NOMO-1 treated with dmso at 0.1 percent for 144 hours (cell line): ENCODE measurements at regions not wholly inside any gene's neighbourhood (a gene's known extent, or its start where the extent isn't known, plus 50 kb on each side); places are given as distances from the start of the nearest gene placed in this dataset.

Experiments
- DNase-seq: peaks from one replicate; lab custom pipeline; 2025; ENCODE audit not compliant: unreplicated experiment; lab: John Stamatoyannopoulos, UW

DNA sequence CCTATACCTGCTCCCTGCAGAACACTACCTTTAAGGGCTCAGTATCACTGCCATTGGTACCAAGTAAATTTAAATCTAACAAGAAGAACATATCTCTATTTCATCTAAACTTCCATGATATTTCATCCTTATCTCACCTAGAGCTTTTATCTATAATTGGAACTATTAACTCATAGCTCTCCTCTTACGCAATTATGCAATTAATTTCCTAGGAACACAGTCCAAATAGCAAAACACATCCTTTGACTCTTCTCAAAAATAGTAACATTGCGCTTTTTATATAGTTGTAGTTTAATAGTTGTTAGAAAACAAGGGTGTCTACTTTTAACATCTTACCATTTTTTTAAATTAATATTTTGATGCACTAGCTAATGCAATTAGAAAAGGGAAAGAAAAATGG lies 986.8 kb upstream of the SLC35B3 start:
- no peak for DNase-seq

DNA sequence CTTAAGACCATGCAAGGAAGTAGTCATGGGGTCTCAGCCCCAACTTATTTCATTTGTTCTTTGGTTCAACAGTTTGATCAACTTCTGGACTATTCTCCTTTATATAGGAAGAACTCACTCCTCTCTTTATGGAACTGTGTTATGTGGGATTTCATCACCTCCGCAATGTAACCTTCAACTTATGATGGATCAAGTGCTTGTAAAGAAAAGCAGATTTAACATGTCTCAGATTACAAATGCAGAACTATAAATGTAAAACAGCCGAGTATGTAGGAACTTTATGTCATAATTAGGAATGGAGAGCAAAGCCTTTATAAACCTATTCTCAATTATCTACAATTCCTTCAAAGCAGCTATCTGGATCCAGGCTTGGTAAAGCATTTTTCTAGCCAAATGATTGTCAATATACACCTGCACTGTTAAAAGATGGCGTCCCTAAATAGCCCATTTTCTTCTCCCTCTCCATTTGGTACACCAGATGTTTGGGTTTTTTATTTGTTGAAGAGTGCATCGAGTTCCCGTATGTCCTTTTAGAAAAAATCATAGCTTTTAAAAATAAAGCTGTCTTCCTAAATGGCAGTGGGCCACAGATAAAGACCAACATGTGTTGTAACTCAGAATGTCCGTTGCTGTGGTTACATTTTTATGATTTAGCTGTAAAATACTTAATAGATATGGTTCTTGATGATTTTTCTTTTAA lies 985.1 kb upstream of the SLC35B3 start:
- no peak for DNase-seq

DNA sequence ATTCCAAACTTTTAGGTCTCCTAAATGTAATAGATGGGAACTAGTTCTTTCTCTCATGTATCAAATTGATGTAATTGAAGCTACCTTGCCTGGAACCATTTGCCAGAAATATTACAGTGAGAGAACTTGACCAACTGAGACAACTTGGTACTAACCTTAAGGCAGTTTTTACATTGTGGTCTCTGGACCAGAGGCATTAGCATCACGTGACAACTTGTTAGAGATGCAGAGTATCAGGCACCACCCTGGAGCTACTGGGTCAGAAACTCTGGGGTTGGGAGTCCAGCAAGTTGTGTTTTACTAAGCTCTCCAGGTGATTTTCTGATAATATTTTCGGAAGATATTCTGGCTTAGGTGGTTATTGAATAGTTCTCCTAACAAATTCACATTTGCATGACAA lies 982.1 kb upstream of the SLC35B3 start:
- DNase-seq, result no peak

DNA sequence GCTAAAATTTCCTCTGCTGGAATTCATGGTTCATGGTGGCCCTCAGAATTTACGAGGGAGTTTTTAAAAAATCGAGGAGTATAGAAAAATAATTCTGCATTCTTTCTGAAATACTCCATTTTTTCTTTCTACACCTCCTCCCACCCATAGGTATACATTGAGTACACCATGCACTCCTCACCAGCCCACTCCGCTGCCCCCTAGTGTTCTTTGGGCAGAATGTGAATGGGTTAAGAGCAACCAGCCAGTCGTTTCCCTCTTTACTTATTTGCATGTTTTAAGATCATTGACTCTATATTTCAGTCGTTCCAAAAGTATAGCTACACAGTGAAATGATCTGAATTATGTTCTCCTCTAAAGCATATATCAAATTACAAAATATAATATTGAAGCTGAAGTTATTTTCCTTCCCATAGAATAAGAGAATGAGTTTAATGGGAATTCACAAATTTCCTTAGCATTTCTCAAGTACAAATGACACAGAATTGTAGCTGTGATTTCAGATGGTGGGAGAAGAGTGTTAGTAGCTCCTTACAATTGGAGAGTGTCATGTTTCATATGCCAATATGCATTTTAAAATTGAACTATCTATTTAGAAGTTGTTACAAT lies 977.7 kb upstream of the SLC35B3 start:
- DNase-seq, result peak; percentile 17

DNA sequence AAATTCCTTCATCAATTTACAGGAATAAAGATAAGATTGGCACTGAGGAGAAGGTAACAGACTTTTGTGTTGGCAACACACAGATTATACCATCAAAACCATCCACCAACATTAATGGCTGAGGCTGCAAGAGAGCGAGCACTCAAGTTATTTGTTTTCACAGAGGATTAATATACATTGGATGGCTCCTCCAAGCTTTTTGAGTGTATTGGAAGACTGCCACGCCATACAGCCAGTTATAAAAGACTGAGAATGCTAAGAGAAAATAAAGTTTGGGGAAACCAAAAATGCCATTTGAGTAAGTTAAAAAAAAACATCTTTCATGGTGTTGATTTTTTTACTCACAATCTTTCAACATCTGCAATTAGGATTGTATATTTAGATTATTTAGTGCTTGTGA lies 973.8 kb upstream of the SLC35B3 start:
- DNase-seq, result no peak

DNA sequence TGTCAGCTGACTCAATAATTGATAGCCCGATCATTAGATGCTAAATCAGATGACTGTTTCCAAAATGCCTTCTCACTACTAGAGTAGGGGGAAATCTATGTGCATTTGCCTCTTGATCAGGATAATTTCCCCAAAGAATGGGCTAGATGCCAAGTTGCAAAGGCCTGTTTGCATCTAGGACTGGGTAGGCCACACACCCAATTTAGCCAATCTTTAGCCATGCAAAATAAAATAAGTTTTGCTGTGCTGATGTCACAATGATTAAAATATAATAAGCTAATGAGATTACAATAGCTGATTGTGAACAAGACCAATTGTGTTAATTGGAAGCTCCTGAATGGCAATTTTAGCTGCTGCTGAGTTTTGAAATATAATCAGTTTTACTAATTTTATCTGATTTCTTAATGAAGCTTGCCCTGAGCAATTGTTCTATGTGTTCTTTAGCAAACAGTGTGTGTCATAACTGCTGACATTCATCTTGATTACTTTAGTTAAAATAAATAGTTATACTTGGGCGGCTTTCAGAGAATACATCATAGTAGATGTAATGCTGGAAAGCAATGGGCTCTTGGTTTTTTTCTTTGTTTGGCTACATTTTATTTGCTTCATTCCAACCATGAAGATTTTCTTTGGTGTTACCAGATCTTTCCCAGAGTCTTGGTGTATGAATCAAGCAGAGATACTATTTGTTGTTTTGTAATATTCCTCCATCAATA lies 973.2 kb upstream of the SLC35B3 start:
- DNase-seq, result no peak

DNA sequence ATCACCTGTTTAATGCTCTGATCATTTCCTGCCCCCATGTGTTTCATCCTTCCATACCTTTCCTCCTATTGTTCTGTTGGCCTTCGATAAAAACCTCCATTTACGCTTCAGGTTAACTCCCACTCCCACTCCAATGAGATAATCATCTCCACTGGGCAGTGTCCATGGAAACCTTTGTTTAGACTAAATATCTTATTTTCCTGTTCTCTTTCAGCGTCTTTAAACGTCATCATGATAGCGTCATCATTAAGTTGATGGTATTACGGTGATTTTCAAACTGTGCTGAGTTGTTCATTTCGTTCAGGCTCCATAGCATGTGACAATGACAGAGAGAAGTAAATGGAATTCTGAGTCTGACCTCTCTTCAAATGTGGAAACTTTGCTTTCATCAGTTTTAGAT lies 970.5 kb upstream of the SLC35B3 start:
- DNase-seq, result no peak

DNA sequence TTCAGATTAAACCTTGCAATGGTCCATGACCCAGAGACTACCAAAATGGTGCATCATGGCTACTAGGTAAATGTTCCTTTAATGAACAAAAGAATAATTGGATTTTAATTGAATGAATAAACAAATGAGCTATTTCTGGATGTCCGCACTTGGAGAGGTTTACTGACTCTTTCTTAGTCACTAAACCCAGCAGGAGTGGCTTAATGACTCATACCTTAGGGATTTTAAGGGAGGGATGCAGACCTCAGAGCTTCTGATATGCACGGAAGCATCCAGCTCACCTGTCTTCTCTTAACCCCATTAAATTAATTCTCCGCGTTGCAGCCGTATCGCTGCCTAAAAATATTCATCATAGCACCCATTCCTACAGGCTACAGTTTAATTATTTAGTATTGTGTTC lies 970.0 kb upstream of the SLC35B3 start:
- DNase-seq, result no peak

DNA sequence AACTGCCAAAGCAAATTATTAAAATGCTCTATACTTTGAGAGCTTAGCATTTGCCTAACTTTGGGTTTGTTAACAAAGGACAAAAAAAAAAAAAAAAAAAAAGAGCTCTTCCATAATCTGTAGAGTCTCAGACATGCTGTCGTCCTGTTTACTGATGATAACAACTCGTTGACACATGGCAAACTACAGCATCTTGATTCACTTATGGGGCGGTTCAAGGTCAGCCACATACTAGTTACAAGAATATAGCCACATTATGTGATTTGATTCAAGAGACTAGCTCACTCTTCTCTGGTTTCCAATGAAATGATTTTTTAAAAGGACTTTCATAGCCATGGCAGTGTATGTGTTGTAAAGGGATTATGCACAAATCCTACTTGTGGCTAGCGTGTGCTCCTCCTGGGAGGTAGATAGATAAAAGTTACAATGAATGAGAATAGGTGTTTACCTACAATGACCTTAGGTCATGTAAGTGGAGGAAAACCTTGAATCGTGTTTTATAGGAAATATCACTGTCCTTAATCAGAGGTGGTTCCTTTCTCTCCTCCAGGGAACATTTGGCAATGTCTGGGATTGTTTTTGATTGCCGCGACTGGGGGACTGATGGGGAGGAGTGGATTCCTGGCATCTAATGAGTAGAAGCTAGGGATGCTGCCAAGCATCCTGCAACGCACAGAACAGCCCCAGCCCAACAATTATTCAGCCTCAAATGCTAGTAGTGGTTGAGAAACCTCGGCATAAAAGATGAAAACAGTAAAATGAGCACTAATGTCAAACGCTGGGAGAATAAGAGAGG lies 969.2 kb upstream of the SLC35B3 start:
- no peak for DNase-seq

DNA sequence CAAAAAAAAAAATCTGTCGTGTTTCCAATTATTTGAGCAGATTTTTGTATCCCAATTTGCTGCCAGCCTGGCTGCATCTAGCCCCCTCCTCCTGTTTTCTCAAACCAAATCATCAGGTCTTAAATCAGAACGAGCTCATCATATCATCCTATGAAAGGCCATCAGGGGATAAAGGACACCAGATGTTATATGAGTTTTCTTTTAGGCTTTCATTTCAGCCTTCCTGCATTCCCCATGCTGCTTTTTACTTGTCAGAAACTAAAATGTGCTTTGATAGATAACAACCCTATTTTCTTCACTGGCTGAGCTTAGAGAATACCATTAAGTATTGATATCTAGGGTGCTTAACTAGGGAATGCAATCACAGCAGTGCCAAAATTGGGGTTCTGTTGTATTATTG lies 968.4 kb upstream of the SLC35B3 start:
- no peak for DNase-seq

DNA sequence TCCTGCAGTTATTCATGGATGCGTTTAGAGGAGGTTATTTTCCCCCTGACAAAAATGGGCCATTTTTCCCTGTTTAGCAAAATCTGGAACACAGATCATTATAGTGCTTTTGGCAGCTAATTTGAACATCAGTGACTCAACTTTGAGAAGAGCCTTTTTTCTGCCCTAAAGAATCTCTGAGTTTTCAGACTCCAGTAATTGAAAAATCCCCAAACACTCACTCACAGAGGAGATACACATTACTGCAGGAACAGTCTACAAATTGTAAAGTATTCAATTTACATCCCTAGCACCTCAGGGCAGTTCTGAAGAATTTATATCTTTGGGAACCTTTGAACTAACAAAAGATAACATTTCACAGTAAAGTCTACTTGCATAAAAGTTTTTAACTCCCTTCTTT lies 966.6 kb upstream of the SLC35B3 start:
- DNase-seq, result no peak

DNA sequence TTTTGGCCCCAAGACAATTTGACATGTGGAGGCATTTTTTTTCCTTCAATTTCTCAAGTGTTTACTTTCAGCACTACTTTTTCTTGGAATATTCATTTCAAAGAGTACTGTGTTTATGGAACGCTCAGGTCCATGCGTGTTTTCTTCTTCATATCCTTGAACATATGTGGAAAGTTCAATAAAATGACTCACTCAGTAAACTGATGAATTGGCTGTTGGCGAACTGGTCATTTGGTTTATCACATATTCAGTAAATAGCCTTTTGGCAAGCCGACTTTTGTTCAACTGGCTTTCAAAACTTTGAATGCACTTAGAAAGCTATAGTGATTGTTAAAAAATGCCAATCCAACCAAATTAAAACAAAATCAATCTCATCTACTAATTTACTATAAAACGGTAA lies 964.6 kb upstream of the SLC35B3 start:
- no peak for DNase-seq

DNA sequence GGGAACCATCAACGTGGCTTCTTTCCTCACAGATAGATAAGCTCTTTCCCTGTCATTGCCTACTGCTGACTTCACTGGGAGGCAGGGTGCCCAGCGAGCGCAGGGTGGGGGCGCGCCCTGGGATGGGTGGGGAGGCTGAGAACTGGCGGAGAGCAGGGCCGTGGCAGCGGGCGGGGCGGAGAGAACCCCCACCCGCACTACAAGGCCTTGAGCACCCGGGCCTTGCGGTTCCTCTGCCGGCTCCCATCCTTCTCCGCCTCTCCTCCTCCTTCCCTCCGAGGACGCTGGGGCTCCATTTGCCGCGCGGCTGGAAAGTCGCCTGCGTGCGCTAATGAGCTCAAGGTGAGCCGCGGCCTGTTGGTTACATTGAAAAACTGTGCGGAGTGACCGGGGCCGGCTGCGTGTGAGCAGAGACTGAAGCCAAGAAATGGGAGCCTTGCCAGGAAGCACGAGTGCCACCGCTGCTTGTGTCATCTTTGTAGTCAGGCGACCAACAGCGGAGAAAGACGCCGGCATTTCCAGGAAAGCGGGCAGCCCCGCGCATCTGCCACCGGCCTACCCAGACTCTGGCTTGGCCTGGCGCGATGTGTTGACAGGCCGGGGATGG lies 963.5 kb upstream of the SLC35B3 start:
- no peak for DNase-seq

DNA sequence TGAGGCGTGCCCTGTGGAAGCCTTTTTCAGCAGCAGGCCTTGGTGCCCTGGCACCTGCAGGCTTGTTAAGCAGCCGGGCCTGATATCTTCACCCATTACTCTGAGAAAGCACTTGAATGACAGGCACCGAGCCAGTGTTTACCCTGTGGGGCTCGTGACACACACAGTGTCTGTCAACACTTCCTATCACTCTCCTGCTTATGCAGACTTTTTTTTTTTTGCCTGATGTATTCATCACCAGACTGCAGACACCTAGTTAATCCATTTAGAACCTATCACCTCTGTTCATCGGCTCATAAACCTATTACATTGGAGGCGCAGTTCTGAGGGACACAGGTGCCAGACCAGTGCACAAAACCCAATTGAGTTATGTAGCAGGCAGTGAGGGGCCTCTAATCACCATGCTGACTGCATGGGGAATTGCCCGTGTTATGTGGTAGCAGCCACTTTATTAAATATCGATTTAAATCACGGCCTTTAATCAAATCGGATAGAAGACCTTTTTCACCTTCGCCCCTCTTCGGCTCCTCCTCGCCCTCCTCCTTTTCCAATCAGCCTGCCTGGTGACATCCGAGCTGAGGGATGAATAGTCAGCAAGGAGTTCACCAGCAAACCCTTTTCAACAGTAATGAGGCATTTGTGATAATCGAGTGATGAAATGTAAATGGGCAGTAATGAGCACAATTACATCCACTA lies 962.9 kb upstream of the SLC35B3 start:
- no peak for DNase-seq

DNA sequence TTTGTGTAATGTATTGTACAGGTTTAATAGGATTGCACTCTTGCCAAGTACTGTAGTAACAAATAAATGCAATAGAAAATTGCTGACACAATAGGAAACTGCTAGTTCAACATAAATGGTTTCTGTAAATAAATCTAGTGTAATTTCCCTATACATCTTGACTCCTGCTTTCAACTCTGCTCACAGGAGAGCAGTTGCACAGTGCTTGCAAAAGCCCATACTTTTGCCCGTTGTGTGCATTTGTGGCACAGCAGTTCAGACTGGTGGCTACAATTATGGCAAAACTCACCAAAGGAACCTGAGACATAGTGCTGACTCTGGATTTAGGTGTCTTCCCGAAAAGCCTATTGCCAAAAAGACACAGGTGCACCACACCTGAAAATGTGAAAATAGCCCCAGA lies 953.3 kb upstream of the SLC35B3 start:
- DNase-seq, result no peak

DNA sequence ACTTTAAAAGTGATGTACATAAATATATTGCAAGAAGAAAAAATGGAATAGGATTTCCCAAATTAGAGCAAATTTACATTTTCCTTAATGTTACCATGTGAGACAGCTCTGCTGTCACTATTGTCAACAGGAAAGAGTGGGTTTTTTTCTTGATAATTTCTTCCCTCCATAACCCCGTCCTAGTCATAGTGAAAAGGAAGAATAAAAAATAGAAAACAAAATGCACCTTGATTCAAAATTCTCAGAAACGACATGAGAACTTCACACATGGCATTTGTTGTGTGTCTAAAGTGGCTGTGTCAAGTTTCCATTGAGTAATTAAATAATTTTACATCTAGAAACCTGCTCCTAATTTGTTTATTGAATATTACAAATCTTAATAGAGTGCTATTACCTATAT lies 945.2 kb upstream of the SLC35B3 start:
- DNase-seq, result no peak

DNA sequence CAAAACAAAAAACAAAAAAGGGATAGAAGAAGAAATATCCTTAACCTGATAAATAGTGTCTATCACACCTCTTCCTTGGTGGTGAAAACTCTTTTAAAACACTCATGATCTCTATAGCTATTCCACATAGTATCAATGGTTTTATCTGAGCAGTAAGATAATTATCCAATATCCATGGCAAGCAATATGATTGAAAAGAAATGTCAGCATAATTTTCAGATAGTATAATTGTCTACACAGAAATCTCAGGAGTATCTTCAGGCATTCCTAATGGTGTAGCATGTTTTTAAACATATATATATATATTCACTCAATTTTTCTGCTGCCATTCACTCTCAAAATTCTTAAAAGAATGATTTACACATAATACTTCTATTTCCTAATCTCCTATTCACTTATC lies 938.0 kb upstream of the SLC35B3 start:
- DNase-seq, result no peak

DNA sequence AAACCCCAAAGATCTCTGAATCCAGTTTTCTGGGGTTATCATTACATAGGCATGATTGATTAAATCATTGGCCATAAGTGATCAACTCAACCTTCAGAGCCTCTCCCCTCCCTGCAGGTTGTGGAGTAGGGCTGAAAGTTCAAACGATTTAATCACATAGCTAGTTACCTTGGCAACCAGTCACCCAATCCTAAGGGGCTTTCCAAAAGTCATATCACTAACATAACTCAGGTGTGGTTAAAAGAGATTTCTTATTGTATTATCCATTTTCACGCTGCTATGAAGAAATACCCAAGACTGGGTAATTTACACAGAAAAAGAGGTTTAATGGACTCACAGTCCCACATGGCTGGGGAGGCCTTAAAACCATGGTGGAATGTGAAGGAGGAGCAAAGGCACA lies 935.1 kb upstream of the SLC35B3 start:
- DNase-seq, result no peak

DNA sequence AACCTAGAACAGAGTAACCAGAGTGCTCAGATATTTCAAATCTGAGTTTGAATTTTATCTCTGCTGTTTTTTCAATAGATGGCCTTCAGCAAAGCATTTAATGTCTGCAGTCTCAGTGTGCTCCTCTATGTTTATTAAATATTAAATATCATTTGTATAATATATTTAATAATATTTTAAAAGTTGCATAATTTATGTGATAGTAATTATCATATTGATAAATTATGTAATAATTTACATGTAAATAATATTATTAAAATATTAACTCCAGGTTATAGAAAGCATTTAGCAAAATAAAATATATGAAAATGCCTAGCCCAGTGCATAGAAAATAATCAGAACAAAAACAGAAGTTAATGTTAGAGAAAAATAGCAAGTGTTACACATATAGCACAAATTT lies 930.0 kb upstream of the SLC35B3 start:
- DNase-seq, result no peak

DNA sequence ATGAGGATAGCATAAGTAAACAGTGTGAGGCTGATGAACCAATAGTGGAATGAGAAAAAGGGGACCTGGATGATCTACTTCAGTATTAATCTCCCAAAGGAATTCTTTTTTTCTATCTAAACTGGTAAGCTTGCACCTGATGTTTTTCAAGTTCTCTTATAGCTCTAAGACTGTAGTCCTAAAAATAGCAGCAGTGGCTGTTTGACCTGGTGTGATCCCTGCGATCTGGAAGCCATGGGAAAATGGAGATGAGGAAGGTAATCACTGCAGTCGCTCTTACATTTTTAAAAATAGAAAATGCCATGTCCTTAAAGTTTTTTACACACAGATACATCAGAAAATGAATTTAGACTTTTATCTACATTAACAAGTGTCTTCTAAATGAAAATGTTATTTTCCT lies 926.4 kb upstream of the SLC35B3 start:
- no peak for DNase-seq

DNA sequence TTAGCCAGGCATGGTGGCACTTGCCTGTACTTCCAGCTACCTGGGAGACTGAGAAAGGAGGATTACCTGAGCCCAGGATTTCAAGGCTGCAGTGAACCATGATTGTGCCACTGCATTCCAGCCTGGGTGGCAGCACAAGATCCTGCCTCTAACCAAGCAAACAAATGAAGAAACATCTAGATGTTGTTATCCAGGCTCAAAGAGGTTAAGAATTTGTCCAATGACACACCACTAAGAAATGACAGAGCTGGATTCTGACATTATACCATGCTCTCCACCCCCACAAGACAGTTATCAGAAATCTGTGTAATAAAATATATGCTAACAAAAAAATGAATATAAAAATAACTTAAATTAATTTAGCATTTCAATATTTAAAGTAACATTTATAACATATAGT lies 925.5 kb upstream of the SLC35B3 start:
- no peak for DNase-seq
